Neural cell (in vitro differentiated cells): ENCODE measurements at regions not wholly inside any gene's neighbourhood (a gene's known extent, or its start where the extent isn't known, plus 50 kb on each side); places are given as distances from the start of the nearest gene placed in this dataset.

Source experiments
- H2AFZ ChIP-seq: fragments of 200-600, 300-800 bp; sonication (generic), shearing (Covaris generic); 2 replicates; pipeline ENCODE4 v1.6.0; 2014; ENCODE audit warnings: low read depth, mild to moderate bottlenecking, antibody characterized with exemption, low read length, moderate library complexity
- H3F3A ChIP-seq: fragments of 200-600 bp; shearing (Covaris generic); 2 replicates; pipeline ENCODE4 v1.6.1; 2016; ENCODE audit warnings: mild to moderate bottlenecking, moderate library complexity, mixed read lengths, antibody characterized with exemption, low read length; ENCODE audit not compliant: insufficient read depth, poor library complexity, severe bottlenecking
- H3K27ac ChIP-seq: fragments of 200-600, 300-800 bp; sonication (generic), shearing (Covaris generic); 2 replicates; pipeline ENCODE4 v1.5.1; 2014; ENCODE audit warnings: mild to moderate bottlenecking, low read length, moderate library complexity
- H3K27me3 ChIP-seq: fragments of 300-800, 200-600 bp; sonication (generic), shearing (Covaris generic); 2 replicates; pipeline ENCODE4 v1.6.0; 2014; ENCODE audit warnings: mild to moderate bottlenecking, low read depth, low read length, moderate library complexity; ENCODE audit not compliant: insufficient read depth
- H3K36me3 ChIP-seq: fragments of 300-800, 200-600 bp; sonication (generic), shearing (Covaris generic); 2 replicates; pipeline ENCODE4 v1.5.1; 2014; ENCODE audit warnings: mild to moderate bottlenecking, antibody characterized with exemption, low read length, moderate library complexity; ENCODE audit not compliant: insufficient read depth
- H3K4me2 ChIP-seq: fragments of 300-800, 200-600 bp; sonication (generic), shearing (Covaris generic); 2 replicates; pipeline ENCODE4 v1.6.0; 2014; ENCODE audit warnings: mild to moderate bottlenecking, low read length
- H3K4me3 ChIP-seq: fragments of 300-800, 200-600 bp; sonication (generic), shearing (Covaris generic); 2 replicates; pipeline ENCODE4 v1.5.1; 2014; ENCODE audit warnings: mild to moderate bottlenecking, low read length, moderate library complexity
- H3K79me2 ChIP-seq: fragments of 200-600 bp; shearing (Covaris generic); replicated peaks from 2 replicates; pipeline ENCODE4 v1.6.0; 2014; ENCODE audit warnings: mild to moderate bottlenecking, low read length, moderate library complexity; ENCODE audit not compliant: insufficient read depth
- H3K9ac ChIP-seq: fragments of 300-800, 200-600 bp; sonication (generic), shearing (Covaris generic); 2 replicates; pipeline ENCODE4 v1.6.1; 2016; ENCODE audit warnings: mild to moderate bottlenecking, low read length, mixed read lengths
- H3K9me2 ChIP-seq: fragments of 200-600 bp; shearing (Covaris generic); 2 replicates; pipeline ENCODE4 v1.6.1; 2016; ENCODE audit warnings: mild to moderate bottlenecking, low read length, mixed read lengths; ENCODE audit not compliant: insufficient read depth
- H3K9me3 ChIP-seq: fragments of 200-600, 300-800 bp; sonication (generic), shearing (Covaris generic); 2 replicates; pipeline ENCODE4 v1.6.1; 2016; ENCODE audit warnings: mild to moderate bottlenecking, mixed run types, low read length, moderate library complexity, mixed read lengths
- H4K20me1 ChIP-seq: fragments of 200-600 bp; shearing (Covaris generic); 2 replicates; pipeline ENCODE4 v1.6.1; 2016; ENCODE audit warnings: mild to moderate bottlenecking, mixed run types; ENCODE audit not compliant: insufficient read depth
- CTCF ChIP-seq: fragments of 450-650 bp; IDR thresholded peaks from 2 replicates; pipeline ENCODE4 v1.5.1; 2014; ENCODE audit warnings: antibody characterized with exemption, mild to moderate bottlenecking, moderate library complexity; ENCODE audit not compliant: poor library complexity, severe bottlenecking
- EP300 ChIP-seq: fragments of 450-650 bp; conservative IDR thresholded peaks from 2 replicates; pipeline ENCODE4 v1.6.1; 2014; ENCODE audit warnings: antibody characterized with exemption, mild to moderate bottlenecking, moderate library complexity; ENCODE audit not compliant: poor library complexity, severe bottlenecking
- EZH2 ChIP-seq: fragments of 200-600, 300-800 bp; shearing (Covaris generic), sonication (generic); IDR thresholded peaks from 2 replicates; pipeline ENCODE4 v1.6.1; 2014; ENCODE audit warnings: antibody characterized with exemption, low read length, borderline replicate concordance, mild to moderate bottlenecking; ENCODE audit not compliant: insufficient read depth, poor library complexity, severe bottlenecking
- MXI1 ChIP-seq: fragments of 450-650 bp; conservative IDR thresholded peaks from 2 replicates; pipeline ENCODE4 v1.6.1; 2014; ENCODE audit warnings: antibody characterized with exemption, mild to moderate bottlenecking; ENCODE audit not compliant: poor library complexity, severe bottlenecking
- POLR2AphosphoS5 ChIP-seq: IDR thresholded peaks from 2 replicates; pipeline ENCODE4 v1.6.1; 2012
- RAD21 ChIP-seq: fragments of 450-650 bp; conservative IDR thresholded peaks from 2 replicates; pipeline ENCODE4 v1.6.1; 2014; ENCODE audit warnings: antibody characterized with exemption, mild to moderate bottlenecking, moderate library complexity
- REST ChIP-seq: IDR thresholded peaks from 2 replicates; pipeline ENCODE4 v1.6.1; 2012; ENCODE audit warnings: borderline replicate concordance
- SMC3 ChIP-seq: fragments of 450-650 bp; conservative IDR thresholded peaks from 2 replicates; pipeline ENCODE4 v1.6.1; 2014; ENCODE audit warnings: antibody characterized with exemption, mild to moderate bottlenecking, moderate library complexity; ENCODE audit not compliant: poor library complexity
- TAF1 ChIP-seq: IDR thresholded peaks from 2 replicates; pipeline ENCODE4 v1.6.1; 2012; ENCODE audit warnings: low read depth

DNA sequence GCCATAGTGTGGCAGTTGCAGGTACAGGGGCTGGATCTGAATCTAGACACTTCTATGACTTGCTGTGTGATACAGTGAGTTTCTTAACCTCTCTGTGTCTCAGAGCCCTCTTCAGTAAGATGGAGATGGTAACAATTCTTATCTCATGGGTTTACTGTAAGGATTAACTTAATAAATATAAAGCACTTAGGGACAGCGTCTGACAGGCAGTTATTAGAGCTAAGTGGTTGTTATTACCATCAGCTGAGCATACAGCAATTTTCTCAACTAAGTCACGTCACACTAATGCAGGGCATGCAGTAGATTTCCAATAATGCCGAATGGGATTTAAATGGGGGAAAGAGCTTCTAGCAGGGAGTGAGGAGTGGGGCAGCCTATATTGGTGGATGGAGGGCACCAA, 162.6 kb downstream of the SH2D4B start:
- H2AFZ ChIP-seq = no peak overlapping the region

DNA sequence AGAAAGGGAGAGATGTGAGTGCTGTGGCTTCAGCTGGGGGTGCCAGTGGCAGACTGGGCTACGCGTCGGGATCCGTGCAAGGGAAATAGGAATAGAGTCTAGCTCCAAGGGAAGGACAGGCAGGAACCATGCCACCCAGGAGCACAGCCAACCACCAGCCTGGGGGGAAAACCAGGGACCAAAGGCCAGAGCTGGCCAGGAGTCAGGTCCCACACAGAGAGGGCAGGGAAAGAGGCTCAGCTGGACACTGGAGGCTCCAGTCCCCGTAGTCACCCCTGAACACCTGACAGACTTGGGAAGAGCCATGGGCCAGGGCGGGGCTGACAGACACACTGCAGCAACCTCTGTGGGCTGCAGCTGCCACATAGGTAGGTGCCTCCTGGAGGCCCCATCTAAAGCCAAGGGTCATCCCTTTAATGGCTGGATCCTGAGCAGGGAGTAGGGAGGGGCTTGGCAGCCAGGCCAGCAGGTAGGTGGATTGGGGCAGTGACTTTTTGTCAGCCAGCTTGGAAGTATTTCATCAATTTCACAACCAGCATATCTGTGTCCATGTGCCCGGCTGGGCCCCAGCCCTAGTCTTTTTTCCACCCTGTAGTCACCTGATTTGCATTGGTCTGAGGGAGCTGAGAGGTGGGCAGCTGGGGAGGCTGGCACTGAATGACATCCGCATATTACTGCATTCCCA, 163.2 kb downstream of the SH2D4B start:
- Histone ChIP-seq H3K9me3 (no peaks in the 10 kb centered on the region), H2AFZ (no peak overlapping the region), H3K27ac (no peak overlapping the region), H3K4me3 (no peak overlapping the region), H3K79me2 (no peaks in the 10 kb centered on the region), H3K9ac (no peak overlapping the region), H3K36me3 (no peaks in the 10 kb centered on the region), H3K9me2 (no peaks in the 10 kb centered on the region), H3K4me2 (no peak overlapping the region), H3K27me3 (no peaks in the 10 kb centered on the region), H4K20me1 (no peaks in the 10 kb centered on the region), H3F3A (no peaks in the 10 kb centered on the region)
- TF ChIP-seq SMC3 = no peak
- no peak for TF ChIP-seq REST
- TF ChIP-seq TAF1 = no peak
- no peak for TF ChIP-seq POLR2AphosphoS5
- no peak for TF ChIP-seq RAD21
- TF ChIP-seq EZH2 = no peak
- TF ChIP-seq EP300 = no peak

More for the DNA sequence above, 162.6 kb downstream of the SH2D4B start:
- Histone ChIP-seq H3K9ac (no peak overlapping the region), H3K4me3 (no peak overlapping the region), H3F3A (no peaks in the 10 kb centered on the region), H4K20me1 (no peaks in the 10 kb centered on the region), H3K9me3 (no peaks in the 10 kb centered on the region), H3K9me2 (no peaks in the 10 kb centered on the region), H3K27ac (no peak overlapping the region), H3K36me3 (no peaks in the 10 kb centered on the region), H3K79me2 (no peaks in the 10 kb centered on the region), H3K4me2 (no peak overlapping the region), H3K27me3 (no peaks in the 10 kb centered on the region)
- TF ChIP-seq RAD21 (no peak), REST (no peak), CTCF (no peak), MXI1 (no peak), SMC3 (no peak), POLR2AphosphoS5 (peak; percentile 89)
